ENCODE measurements at regions not wholly inside any gene's neighbourhood (a gene's known extent, or its start where the extent isn't known, plus 50 kb on each side); places are given as distances from the start of the nearest gene placed in this dataset.

DNA sequence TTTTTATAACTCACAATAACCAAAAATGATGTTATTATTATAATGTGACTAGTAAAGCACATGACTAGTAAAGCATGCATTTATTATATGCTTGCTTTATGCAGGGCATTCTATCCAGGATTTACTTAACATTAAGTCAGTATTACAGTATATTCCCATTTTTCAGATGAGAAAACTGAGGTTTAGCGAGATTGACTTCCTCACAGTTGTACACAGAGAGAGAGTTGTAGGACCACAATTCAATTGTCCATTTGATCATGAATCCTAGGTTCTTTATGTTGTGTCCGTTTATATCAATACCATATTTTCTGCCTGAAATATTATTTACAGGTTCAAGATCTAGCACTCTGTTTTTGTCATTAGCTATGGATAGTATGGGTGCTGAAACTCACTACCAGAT lies 301.5 kb downstream of the PRL start:
- TF ChIP-seq CTCF (IDR thresholded peaks at IDR 0.05; ENCODE audit: insufficient read depth, low read depth, low read length) (no peak), EZH2 (IDR thresholded peaks at IDR 0.05; ENCODE audit: insufficient read depth, low read length) (no peak)
